Ascending aorta (tissue), 2 donors: ENCODE measurements at regions not wholly inside any gene's neighbourhood (a gene's known extent, or its start where the extent isn't known, plus 50 kb on each side); places are given as distances from the start of the nearest gene placed in this dataset.
"Not testable (repeated sequence)": the region's sequence is repeated elsewhere in the genome, so short reads cannot be mapped to it uniquely, and the experiment has no call there.

Experiments used
- DNase-seq, 2 donors: peaks; one replicate each; pipeline ENCODE4 v3.0.0-alpha.2; 2019; ENCODE audit warnings: low spot score in 2 of 2
- H3K27ac ChIP-seq, 2 donors: fragments of 200-600 bp; sonication (generic); one replicate each; pipeline ENCODE4 v1.5.1; 2016 to 2017; ENCODE audit warnings: mild to moderate bottlenecking in 1 of 2
- H3K27me3 ChIP-seq: fragments of 200-600 bp; sonication (generic); one replicate; pipeline ENCODE4 v1.5.1; 2017
- H3K36me3 ChIP-seq, 2 donors: fragments of 200-600 bp; sonication (generic); one replicate each; pipeline ENCODE4 v1.5.1; 2016
- H3K4me1 ChIP-seq, 2 donors: fragments of 200-600 bp; sonication (generic); one replicate each; pipeline ENCODE4 v1.5.1; 2016 to 2017; ENCODE audit warnings: mild to moderate bottlenecking in 1 of 2
- H3K4me3 ChIP-seq, 2 donors: fragments of 200-600 bp; sonication (generic); one replicate each; pipeline ENCODE4 v1.5.1; 2016 to 2017; ENCODE audit warnings: mild to moderate bottlenecking in 1 of 2
- H3K9me3 ChIP-seq, 2 donors: fragments of 200-600 bp; sonication (generic); one replicate each; pipeline ENCODE4 v1.5.1; 2016
- CTCF ChIP-seq, 3 experiments: fragments of 200-600 bp in 2 of 3; fragments of 450-650 bp in 1 of 3; sonication (generic) in 2 of 3; IDR thresholded peaks; one replicate each; pipeline ENCODE4 v1.5.1; 2016 to 2019; ENCODE audit warnings: antibody characterized with exemption in 3 of 3, mild to moderate bottlenecking in 1 of 3, moderate library complexity in 1 of 3
- intact Hi-C: fragments of 100-400 bp; cut with DNase I; formaldehyde crosslinking; loops from one replicate; pipeline ENCODE4 v1.15.1; 2023

- intact Hi-C loops: no loop called here
- no peaks in the 10 kb centered on the region for H3K36me3 ChIP-seq
- no peaks in the 10 kb centered on the region for H3K27me3 ChIP-seq
- no peak for TF ChIP-seq CTCF (IDR thresholded peaks at IDR 0.05)
- H3K9me3 ChIP-seq: no peaks in the 10 kb centered on the region
- no peak for DNase-seq
- no peak overlapping the region for H3K27ac ChIP-seq
- no peaks in the 10 kb centered on the region for H3K4me1 ChIP-seq
- H3K4me3 ChIP-seq: no peak overlapping the region
Measured at GRCh38 chr7:106582365-106582764, 78.6 kb downstream of the CCDC71L start.

- H3K4me1 ChIP-seq, H3K27me3 ChIP-seq, DNase-seq, H3K9me3 ChIP-seq, intact Hi-C loops, H3K27ac ChIP-seq, H3K4me3 ChIP-seq, H3K36me3 ChIP-seq: not testable (repeated sequence)
Measured at GRCh38 chr7:106579086-106579485, 81.9 kb downstream of the CCDC71L start.

- no peaks in the 10 kb centered on the region for H3K4me1 ChIP-seq
- no peaks in the 10 kb centered on the region for H3K36me3 ChIP-seq
- no peak overlapping the region for H3K27ac ChIP-seq
- TF ChIP-seq CTCF (IDR thresholded peaks at IDR 0.05): no peak
- no peaks in the 10 kb centered on the region for H3K9me3 ChIP-seq
- intact Hi-C loops: no loop called here
- DNase-seq: no peak
- H3K27me3 ChIP-seq: no peaks in the 10 kb centered on the region
- no peak overlapping the region for H3K4me3 ChIP-seq
Measured at GRCh38 chr7:106575138-106575823, 85.7 kb downstream of the CCDC71L start.

GRCh38 chr7:106573738-106574137, 87.2 kb downstream of the CCDC71L start:
- Histone ChIP-seq H3K27ac (no peak overlapping the region), H3K36me3 (no peaks in the 10 kb centered on the region), H3K9me3 (no peaks in the 10 kb centered on the region), H3K27me3 (no peaks in the 10 kb centered on the region), H3K4me3 (no peak overlapping the region), H3K4me1 (no peaks in the 10 kb centered on the region)
- no peak for TF ChIP-seq CTCF (IDR thresholded peaks at IDR 0.05)
- intact Hi-C loops: no loop called here
- no peak for DNase-seq

- DNase-seq: no peak
- no peak overlapping the region for H3K27ac ChIP-seq
- no peaks in the 10 kb centered on the region for H3K27me3 ChIP-seq
- intact Hi-C loops: no loop called here
- H3K4me3 ChIP-seq: no peak overlapping the region
- TF ChIP-seq CTCF (IDR thresholded peaks at IDR 0.05): no peak
- H3K36me3 ChIP-seq: no peaks in the 10 kb centered on the region
- H3K4me1 ChIP-seq: no peaks in the 10 kb centered on the region
- H3K9me3 ChIP-seq: no peaks in the 10 kb centered on the region
Measured at GRCh38 chr7:106573125-106573663, 87.8 kb downstream of the CCDC71L start.

GRCh38 chr7:106572394-106573124, 88.4 kb downstream of the CCDC71L start:
- Histone ChIP-seq H3K27ac (no peak overlapping the region), H3K27me3 (no peaks in the 10 kb centered on the region), H3K4me1 (no peaks in the 10 kb centered on the region), H3K4me3 (no peak overlapping the region), H3K36me3 (no peaks in the 10 kb centered on the region), H3K9me3 (no peaks in the 10 kb centered on the region)
- no peak for DNase-seq
- no peak for TF ChIP-seq CTCF (IDR thresholded peaks at IDR 0.05)
- intact Hi-C loops: no loop called here
